ENCODE measurements at regions not wholly inside any gene's neighbourhood (a gene's known extent, or its start where the extent isn't known, plus 50 kb on each side); places are given as distances from the start of the nearest gene placed in this dataset.
A peak's percentile ranks its signal among the peaks of the same experiment; 100 is the strongest.

- Histone ChIP-seq H3K9me3 (no peaks in the 10 kb centered on the region), H3K4me3 (no peak overlapping the region), H3K4me1 (no peaks in the 10 kb centered on the region), H3K27ac (no peak overlapping the region), H3K27me3 (no peaks in the 10 kb centered on the region), H3K36me3 (ENCODE audit: low read depth, missing control alignments) (no peaks in the 10 kb centered on the region)
- DNase-seq: no peak
- intact Hi-C loops (cut with DNase I; ENCODE audit: low total_unique reads): no loop called here
- WGBS, 2 donors: 73 to 80% methylated on average over 2 of the region's 2 CpGs
- TF ChIP-seq CTCF (IDR thresholded peaks at IDR 0.05) (no peak), POLR2A (IDR thresholded peaks at IDR 0.05) (no peak)
Measured at GRCh38 chr7:20513341-20513740, 102.1 kb upstream of the ABCB5 start.

GRCh38 chr7:20513897-20514296 is 101.6 kb upstream of the ABCB5 start:
- no peak for DNase-seq
- H3K27ac ChIP-seq: no peak overlapping the region
- H3K27me3 ChIP-seq: no peaks in the 10 kb centered on the region
- intact Hi-C loops (cut with DNase I; ENCODE audit: low total_unique reads): no loop called here
- H3K36me3 ChIP-seq (ENCODE audit: low read depth, missing control alignments): no peaks in the 10 kb centered on the region
- no peaks in the 10 kb centered on the region for H3K4me1 ChIP-seq
- H3K9me3 ChIP-seq: no peaks in the 10 kb centered on the region
- H3K4me3 ChIP-seq: no peak overlapping the region
- no peak for TF ChIP-seq CTCF (IDR thresholded peaks at IDR 0.05)
- TF ChIP-seq POLR2A (IDR thresholded peaks at IDR 0.05): no peak

GRCh38 chr7:20514364-20514763 is 101.1 kb upstream of the ABCB5 start:
- peak; percentile 39 for DNase-seq

GRCh38 chr7:20519645-20520044 is 95.8 kb upstream of the ABCB5 start:
- H3K4me3 ChIP-seq: no peak overlapping the region
- H3K9me3 ChIP-seq: no peaks in the 10 kb centered on the region
- no peaks in the 10 kb centered on the region for H3K36me3 ChIP-seq (ENCODE audit: low read depth, missing control alignments)
- H3K4me1 ChIP-seq: no peaks in the 10 kb centered on the region
- intact Hi-C loops (cut with DNase I; ENCODE audit: low total_unique reads): no loop called here
- H3K27me3 ChIP-seq: no peaks in the 10 kb centered on the region
- DNase-seq: no peak
- no peak overlapping the region for H3K27ac ChIP-seq
- 78 to 79% methylated on average over 2 of the region's 2 CpGs for WGBS, 2 donors
- TF ChIP-seq CTCF (IDR thresholded peaks at IDR 0.05): no peak
- no peak for TF ChIP-seq POLR2A (IDR thresholded peaks at IDR 0.05)

More at GRCh38 chr7:20514364-20514763, 101.1 kb upstream of the ABCB5 start:
- no peak for TF ChIP-seq POLR2A (IDR thresholded peaks at IDR 0.05)
- 52 to 58% methylated on average over 2 of the region's 2 CpGs for WGBS, 2 donors
- H3K27ac ChIP-seq: no peak overlapping the region
- H3K36me3 ChIP-seq (ENCODE audit: low read depth, missing control alignments): no peaks in the 10 kb centered on the region
- no peaks in the 10 kb centered on the region for H3K9me3 ChIP-seq
- no peaks in the 10 kb centered on the region for H3K4me1 ChIP-seq
- H3K27me3 ChIP-seq: no peaks in the 10 kb centered on the region
- intact Hi-C loops (cut with DNase I; ENCODE audit: low total_unique reads): no loop called here
- no peak overlapping the region for H3K4me3 ChIP-seq

- 87 to 90% methylated on average over 4 of the region's 4 CpGs for WGBS, 2 donors
- Histone ChIP-seq H3K27me3 (no peaks in the 10 kb centered on the region), H3K9me3 (no peaks in the 10 kb centered on the region), H3K4me3 (no peak overlapping the region), H3K27ac (no peak overlapping the region), H3K36me3 (ENCODE audit: low read depth, missing control alignments) (no peaks in the 10 kb centered on the region), H3K4me1 (no peaks in the 10 kb centered on the region)
- DNase-seq: no peak
- intact Hi-C loops (cut with DNase I; ENCODE audit: low total_unique reads): no loop called here
- TF ChIP-seq CTCF (IDR thresholded peaks at IDR 0.05) (no peak), POLR2A (IDR thresholded peaks at IDR 0.05) (no peak)
Measured at GRCh38 chr7:20520530-20520929, 94.9 kb upstream of the ABCB5 start.
